ENCODE measurements at regions not wholly inside any gene's neighbourhood (a gene's known extent, or its start where the extent isn't known, plus 50 kb on each side); places are given as distances from the start of the nearest gene placed in this dataset.
A peak's percentile ranks its signal among the peaks of the same experiment; 100 is the strongest.

DNA sequence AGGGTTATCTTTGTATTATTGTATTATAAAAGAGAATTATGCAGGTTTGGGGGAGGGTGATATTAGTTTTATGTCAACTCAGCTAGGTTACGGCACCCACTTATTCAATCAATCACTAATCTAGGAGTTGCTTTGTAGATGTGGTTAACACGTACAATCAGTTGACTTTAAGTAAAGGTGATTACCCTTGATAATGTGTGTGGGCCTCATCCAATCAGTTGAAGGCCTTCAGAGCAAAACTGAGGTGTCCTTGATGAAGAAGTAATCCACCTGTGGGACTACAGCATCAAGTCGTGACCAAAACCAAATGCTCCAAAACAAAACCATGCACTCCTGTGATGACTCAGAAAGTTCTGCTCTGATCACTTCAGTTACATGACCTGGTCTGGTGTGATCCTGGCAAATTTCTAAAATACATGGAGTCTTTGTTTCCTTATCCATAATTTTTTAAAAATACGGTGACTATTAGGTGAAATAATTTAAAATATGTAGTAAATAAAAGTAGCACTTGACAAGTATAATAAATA is 114.1 kb downstream of the IYD start:
- H3K36me3 ChIP-seq, result no peaks in the 10 kb centered on the region
- H3K9me3 ChIP-seq, result no peaks in the 10 kb centered on the region
- H3K4me3 ChIP-seq, result no peak overlapping the region
- H3K4me1 ChIP-seq, result no peaks in the 10 kb centered on the region
- H3K27me3 ChIP-seq, result no peaks in the 10 kb centered on the region
- no peak for DNase-seq (ENCODE audit: extremely low spot score in 2 of 2)
- intact Hi-C loops (cut with DNase I), result no loop called here
- TF ChIP-seq POLR2A (IDR thresholded peaks at IDR 0.05) (no peak), POLR2AphosphoS5 (IDR thresholded peaks at IDR 0.05; ENCODE audit: insufficient read depth in 1 of 2, low read depth in 1 of 2) (no peak)
- TF ChIP-seq, protein P1, sequence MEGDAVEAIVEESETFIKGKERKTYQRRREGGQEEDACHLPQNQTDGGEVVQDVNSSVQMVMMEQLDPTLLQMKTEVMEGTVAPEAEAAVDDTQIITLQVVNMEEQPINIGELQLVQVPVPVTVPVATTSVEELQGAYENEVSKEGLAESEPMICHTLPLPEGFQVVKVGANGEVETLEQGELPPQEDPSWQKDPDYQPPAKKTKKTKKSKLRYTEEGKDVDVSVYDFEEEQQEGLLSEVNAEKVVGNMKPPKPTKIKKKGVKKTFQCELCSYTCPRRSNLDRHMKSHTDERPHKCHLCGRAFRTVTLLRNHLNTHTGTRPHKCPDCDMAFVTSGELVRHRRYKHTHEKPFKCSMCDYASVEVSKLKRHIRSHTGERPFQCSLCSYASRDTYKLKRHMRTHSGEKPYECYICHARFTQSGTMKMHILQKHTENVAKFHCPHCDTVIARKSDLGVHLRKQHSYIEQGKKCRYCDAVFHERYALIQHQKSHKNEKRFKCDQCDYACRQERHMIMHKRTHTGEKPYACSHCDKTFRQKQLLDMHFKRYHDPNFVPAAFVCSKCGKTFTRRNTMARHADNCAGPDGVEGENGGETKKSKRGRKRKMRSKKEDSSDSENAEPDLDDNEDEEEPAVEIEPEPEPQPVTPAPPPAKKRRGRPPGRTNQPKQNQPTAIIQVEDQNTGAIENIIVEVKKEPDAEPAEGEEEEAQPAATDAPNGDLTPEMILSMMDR (IDR thresholded peaks at IDR 0.05), result no peak
- no peak overlapping the region for H3K27ac ChIP-seq

DNA sequence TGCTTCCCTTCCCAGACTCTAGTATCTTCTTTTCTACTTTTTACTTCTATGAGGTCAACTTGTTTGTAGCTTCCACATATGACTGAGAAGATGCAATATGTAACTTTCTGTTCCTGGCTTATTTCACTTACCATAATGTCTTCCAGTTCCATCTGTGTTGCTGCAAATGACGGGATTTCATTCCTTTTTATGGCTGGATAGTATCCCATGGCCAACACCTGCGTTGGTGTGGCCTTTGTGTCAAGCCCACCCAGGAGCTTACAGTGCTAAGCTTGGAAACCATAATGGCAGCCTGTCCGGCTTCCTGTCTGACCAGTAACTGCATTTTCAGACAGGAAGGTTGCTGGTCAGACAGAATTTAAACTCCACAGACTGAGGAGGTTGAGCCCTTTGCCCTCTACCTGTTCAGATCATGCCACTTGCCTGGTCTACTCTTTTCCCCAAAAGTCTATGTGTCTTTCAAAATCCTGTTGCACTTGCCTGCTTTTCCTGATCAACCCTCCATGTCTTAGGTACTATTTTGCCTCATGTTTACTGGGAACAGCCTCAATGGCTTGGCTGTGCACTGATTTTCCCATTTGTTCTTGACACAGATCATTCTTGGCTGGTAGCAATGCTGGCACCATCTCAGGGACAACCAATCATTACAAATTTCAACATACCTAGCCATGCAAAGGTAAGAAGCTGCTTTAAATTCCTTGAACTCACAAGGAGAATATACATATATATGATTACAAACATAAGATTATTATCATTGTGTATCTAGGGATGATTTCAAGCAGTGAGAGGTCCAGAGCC is 114.3 kb upstream of the PLEKHG1 start:
- TF ChIP-seq, protein P1 (IDR thresholded peaks at IDR 0.05), result no peak
- no peak for TF ChIP-seq POLR2AphosphoS5 (IDR thresholded peaks at IDR 0.05; ENCODE audit: insufficient read depth in 1 of 2, low read depth in 1 of 2)
- TF ChIP-seq POLR2A (IDR thresholded peaks at IDR 0.05), result no peak
- Histone ChIP-seq H3K4me3 (no peak overlapping the region), H3K27me3 (no peaks in the 10 kb centered on the region), H3K36me3 (no peaks in the 10 kb centered on the region), H3K4me1 (no peaks in the 10 kb centered on the region), H3K27ac (no peak overlapping the region), H3K9me3 (no peaks in the 10 kb centered on the region)
- intact Hi-C loops (cut with DNase I), result no loop called here
- no peak for DNase-seq (ENCODE audit: extremely low spot score in 2 of 2)

DNA sequence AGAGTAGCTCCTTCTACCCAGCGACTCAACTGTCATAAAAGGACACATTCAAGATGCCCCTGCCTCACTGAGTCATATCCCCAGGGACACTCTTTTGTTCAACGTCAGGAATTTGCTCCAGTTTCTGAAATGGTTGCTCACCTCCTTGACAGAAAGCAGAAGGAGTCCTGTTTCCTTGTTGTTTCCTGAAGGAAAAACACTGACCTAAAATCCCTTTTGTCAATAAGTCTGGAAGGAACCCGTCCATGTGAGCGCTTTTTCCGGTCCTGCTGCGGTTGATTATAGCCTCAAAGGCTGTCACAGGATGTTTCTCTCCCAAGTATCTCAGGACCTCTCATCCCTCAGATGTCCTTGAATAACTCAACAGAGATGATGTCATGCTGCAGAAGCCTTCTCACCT is 113.6 kb upstream of the PLEKHG1 start:
- Histone ChIP-seq H3K36me3 (no peaks in the 10 kb centered on the region), H3K27me3 (no peaks in the 10 kb centered on the region), H3K27ac (no peak overlapping the region), H3K9me3 (no peaks in the 10 kb centered on the region), H3K4me1 (no peaks in the 10 kb centered on the region), H3K4me3 (no peak overlapping the region)
- TF ChIP-seq, protein P1 (IDR thresholded peaks at IDR 0.05), result no peak
- TF ChIP-seq POLR2AphosphoS5 (IDR thresholded peaks at IDR 0.05; ENCODE audit: insufficient read depth in 1 of 2, low read depth in 1 of 2) (peak in 1 of 2 donors; percentile 17), POLR2A (IDR thresholded peaks at IDR 0.05) (no peak)
- intact Hi-C loops (cut with DNase I), result no loop called here
- no peak for DNase-seq (ENCODE audit: extremely low spot score in 2 of 2)

DNA sequence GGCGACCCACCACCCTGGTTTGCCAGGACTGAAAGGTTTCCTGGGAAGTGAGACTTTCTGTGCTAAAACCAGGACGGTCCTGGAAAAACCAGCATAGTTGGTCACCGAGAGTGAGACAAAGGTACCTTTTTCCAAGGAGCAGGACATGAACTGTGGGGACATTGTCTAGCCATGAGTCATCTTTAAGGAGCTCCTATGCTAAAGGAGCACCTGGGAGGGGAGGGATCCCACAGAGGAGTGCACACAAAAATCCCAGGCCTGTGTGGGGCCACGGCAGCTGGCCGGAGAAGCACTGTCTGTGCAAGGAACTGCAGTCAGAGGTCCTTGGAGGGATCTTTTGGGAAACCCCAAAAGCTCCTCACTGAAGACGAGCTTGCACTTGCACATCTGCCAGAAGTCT is 109.1 kb upstream of the PLEKHG1 start:
- H3K4me1 ChIP-seq, result no peaks in the 10 kb centered on the region
- H3K4me3 ChIP-seq, result no peak overlapping the region
- no peaks in the 10 kb centered on the region for H3K9me3 ChIP-seq
- H3K27me3 ChIP-seq, result no peaks in the 10 kb centered on the region
- H3K27ac ChIP-seq, result no peak overlapping the region
- DNase-seq (ENCODE audit: extremely low spot score in 2 of 2), result no peak
- TF ChIP-seq POLR2AphosphoS5 (IDR thresholded peaks at IDR 0.05; ENCODE audit: insufficient read depth in 1 of 2, low read depth in 1 of 2) (no peak), POLR2A (IDR thresholded peaks at IDR 0.05) (no peak)
- TF ChIP-seq, protein P1 (IDR thresholded peaks at IDR 0.05), result no peak
- intact Hi-C loops (cut with DNase I), result no loop called here
- H3K36me3 ChIP-seq, result no peaks in the 10 kb centered on the region
